ENCODE measurements at regions not wholly inside any gene's neighbourhood (a gene's known extent, or its start where the extent isn't known, plus 50 kb on each side); places are given as distances from the start of the nearest gene placed in this dataset.

DNA sequence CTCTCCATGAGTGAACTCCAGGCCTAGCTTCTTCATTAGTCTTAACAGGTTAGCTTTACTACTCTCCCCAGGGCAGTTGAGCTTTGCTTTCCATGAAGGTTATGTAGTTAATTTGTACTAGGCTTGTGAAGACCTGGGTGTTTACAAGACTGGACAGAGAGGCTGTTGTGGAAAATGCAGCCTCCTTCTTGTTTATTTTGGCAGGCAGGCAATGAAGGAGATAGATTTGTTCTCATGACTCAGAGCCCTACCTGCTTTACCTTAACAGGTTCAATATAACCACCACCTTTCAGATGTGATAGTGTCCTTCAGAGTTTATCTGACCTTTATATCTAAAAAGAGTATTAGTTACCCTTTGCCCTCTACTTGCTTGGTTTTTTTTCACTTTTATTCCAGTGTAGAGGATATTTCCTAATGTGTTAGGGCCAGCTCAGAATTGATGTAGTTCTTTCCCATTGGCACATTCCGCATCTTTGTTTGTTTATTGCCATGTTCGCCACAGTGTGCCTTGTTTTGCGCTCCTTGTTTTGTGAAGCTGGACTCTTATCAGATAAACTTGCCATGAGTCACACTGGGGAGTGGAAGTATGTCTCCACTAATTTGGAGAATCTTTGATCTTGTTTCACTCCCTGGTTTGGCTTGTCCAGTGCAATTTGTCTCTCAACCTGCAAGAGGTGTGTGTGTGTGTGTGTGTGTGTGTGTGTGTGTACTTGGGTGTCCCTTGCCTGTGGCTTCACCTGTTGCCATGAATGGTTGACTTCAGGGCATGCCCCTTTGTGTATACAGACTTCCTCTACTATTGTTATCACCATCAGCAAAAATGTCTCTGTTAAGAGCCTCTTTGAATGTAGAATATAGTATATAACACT, 87.4 kb upstream of the MACF1 start:
- H3K36me3 Mint-ChIP-seq (ENCODE audit: insufficient read depth): no peaks in the 10 kb centered on the region
- DNase-seq: no peak
- no peak for ATAC-seq
- no peaks in the 10 kb centered on the region for H3K9me3 Mint-ChIP-seq
- H3K4me3 Mint-ChIP-seq: no peak overlapping the region
- peaks cover 3% of the 10 kb centered on the region for H3K27me3 Mint-ChIP-seq (ENCODE audit: low read depth)
- no peaks in the 10 kb centered on the region for H3K4me1 Mint-ChIP-seq (ENCODE audit: low read depth)

GRCh38 chr1:39117899-39118450, 86.5 kb upstream of the MACF1 start:
- Mint-ChIP-seq H3K9me3 (no peaks in the 10 kb centered on the region), H3K27me3 (ENCODE audit: low read depth) (peaks cover 1% of the 10 kb centered on the region), H3K4me1 (ENCODE audit: low read depth) (no peaks in the 10 kb centered on the region), H3K36me3 (ENCODE audit: insufficient read depth) (no peaks in the 10 kb centered on the region), H3K4me3 (no peak overlapping the region)
- DNase-seq (no peak), ATAC-seq (no peak)

DNA sequence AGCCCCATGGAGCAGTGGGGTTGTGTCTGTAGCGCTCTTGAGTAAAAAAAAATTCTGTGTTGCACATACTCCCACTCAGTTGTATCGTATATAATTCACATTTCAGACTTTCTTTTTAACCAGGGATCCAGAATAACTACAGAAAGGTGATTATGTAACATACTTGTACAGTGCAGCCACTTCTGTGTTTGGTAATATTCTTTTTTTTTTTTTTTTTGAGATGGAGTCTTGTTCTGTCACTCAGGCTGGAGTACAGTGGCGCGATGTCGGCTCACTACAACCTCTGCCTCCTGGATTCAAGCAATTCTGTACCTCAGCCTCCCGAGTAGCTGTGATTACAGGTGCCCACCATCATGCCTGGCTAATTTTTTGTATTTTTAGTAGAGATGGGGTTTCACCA, 82.4 kb upstream of the MACF1 start:
- ATAC-seq (no peak), DNase-seq (no peak)
- no peaks in the 10 kb centered on the region for H3K36me3 Mint-ChIP-seq (ENCODE audit: insufficient read depth)
- H3K9me3 Mint-ChIP-seq: no peaks in the 10 kb centered on the region
- H3K4me3 Mint-ChIP-seq: no peak overlapping the region
- no peaks in the 10 kb centered on the region for H3K27me3 Mint-ChIP-seq (ENCODE audit: low read depth)
- H3K4me1 Mint-ChIP-seq (ENCODE audit: low read depth): no peaks in the 10 kb centered on the region

DNA sequence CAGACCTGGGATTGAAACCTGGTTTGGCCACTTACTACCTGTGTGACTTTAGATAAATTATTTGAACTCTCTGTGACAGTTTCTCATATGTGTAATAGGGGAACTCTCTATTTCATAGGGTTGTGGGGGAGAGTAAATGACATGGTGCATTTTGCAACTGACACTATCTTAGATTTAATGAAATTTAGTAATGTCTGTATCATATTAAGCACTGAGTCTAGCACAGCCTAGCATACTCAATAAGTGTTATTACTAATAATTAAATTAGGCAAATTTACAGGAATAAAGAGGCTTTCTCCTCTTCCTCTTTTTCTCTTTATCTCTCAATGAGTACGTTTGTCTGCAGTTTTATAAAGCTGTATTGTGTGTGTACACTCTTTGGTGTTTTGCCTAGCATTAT, 80.2 kb upstream of the MACF1 start:
- Mint-ChIP-seq H3K4me1 (ENCODE audit: low read depth) (no peaks in the 10 kb centered on the region), H3K9me3 (no peaks in the 10 kb centered on the region), H3K27me3 (ENCODE audit: low read depth) (no peaks in the 10 kb centered on the region), H3K36me3 (ENCODE audit: insufficient read depth) (no peaks in the 10 kb centered on the region), H3K4me3 (no peak overlapping the region)
- ATAC-seq (no peak), DNase-seq (no peak)

DNA sequence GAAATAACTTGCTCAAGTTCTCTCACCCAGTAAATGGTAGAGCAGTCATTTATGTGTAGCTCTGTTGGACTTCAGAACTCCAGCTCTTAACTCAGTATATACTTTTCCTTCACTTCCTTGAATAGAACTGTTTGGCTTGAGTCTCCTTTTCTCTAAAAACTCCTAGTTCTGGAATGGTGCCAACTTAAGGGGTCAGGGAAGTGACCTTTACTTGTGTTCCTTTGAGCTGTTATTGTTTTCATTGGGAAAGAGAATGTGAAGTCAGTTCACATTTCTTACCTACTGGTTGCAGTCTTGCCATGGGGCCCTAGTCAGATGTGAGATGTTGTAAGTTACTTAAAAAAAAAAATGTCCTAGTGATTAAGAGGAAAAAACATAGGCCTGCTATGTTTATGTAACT, 77.0 kb upstream of the MACF1 start:
- Mint-ChIP-seq H3K4me1 (ENCODE audit: low read depth) (peaks cover 2% of the 10 kb centered on the region), H3K4me3 (no peak overlapping the region), H3K36me3 (ENCODE audit: insufficient read depth) (no peaks in the 10 kb centered on the region), H3K9me3 (no peaks in the 10 kb centered on the region), H3K27me3 (ENCODE audit: low read depth) (no peaks in the 10 kb centered on the region)
- no peak for DNase-seq
- ATAC-seq: no peak

GRCh38 chr1:39128126-39128525, 76.4 kb upstream of the MACF1 start:
- no peak overlapping the region for H3K4me3 Mint-ChIP-seq
- H3K9me3 Mint-ChIP-seq: no peaks in the 10 kb centered on the region
- no peaks in the 10 kb centered on the region for H3K27me3 Mint-ChIP-seq (ENCODE audit: low read depth)
- peaks cover 2% of the 10 kb centered on the region for H3K4me1 Mint-ChIP-seq (ENCODE audit: low read depth)
- DNase-seq (no peak), ATAC-seq (no peak)
- H3K36me3 Mint-ChIP-seq (ENCODE audit: insufficient read depth): no peaks in the 10 kb centered on the region

- no peaks in the 10 kb centered on the region for H3K27me3 Mint-ChIP-seq (ENCODE audit: low read depth)
- no peak overlapping the region for H3K4me3 Mint-ChIP-seq
- peaks cover 2% of the 10 kb centered on the region for H3K4me1 Mint-ChIP-seq (ENCODE audit: low read depth)
- no peaks in the 10 kb centered on the region for H3K36me3 Mint-ChIP-seq (ENCODE audit: insufficient read depth)
- no peaks in the 10 kb centered on the region for H3K9me3 Mint-ChIP-seq
- DNase-seq: no peak
- no peak for ATAC-seq
These were observed 75.5 kb upstream of the MACF1 start for GRCh38 chr1:39128959-39129358.

GRCh38 chr1:39129514-39129913, 75.0 kb upstream of the MACF1 start:
- Mint-ChIP-seq H3K4me3 (no peak overlapping the region), H3K27me3 (ENCODE audit: low read depth) (no peaks in the 10 kb centered on the region), H3K9me3 (no peaks in the 10 kb centered on the region), H3K4me1 (ENCODE audit: low read depth) (peaks cover 2% of the 10 kb centered on the region), H3K36me3 (ENCODE audit: insufficient read depth) (no peaks in the 10 kb centered on the region)
- no peak for ATAC-seq
- no peak for DNase-seq

DNA sequence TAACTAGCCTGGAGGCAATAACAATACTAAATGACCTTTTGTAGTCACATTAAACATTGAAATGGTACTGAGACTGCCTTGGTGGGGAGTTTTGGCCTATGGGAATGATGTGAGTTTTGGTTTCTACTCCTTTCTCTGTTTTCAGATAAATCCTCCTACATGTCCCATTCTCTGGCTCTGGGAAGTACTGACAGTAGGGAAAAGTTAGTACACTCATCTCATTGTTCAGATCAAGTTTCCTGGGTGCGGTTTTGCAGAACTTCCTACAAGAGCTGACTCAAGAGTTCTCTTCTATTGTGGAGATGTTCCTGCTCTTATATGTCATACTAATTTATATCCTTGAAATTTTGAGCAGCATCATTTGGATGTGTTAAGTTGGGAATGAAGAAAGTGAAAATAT, 74.2 kb upstream of the MACF1 start:
- no peak for ATAC-seq
- Mint-ChIP-seq H3K9me3 (no peaks in the 10 kb centered on the region), H3K4me1 (ENCODE audit: low read depth) (peaks cover 2% of the 10 kb centered on the region), H3K36me3 (ENCODE audit: insufficient read depth) (no peaks in the 10 kb centered on the region), H3K4me3 (no peak overlapping the region), H3K27me3 (ENCODE audit: low read depth) (no peaks in the 10 kb centered on the region)
- DNase-seq: no peak

GRCh38 chr1:39131940-39132339, 72.6 kb upstream of the MACF1 start:
- ATAC-seq (no peak), DNase-seq (no peak)
- Mint-ChIP-seq H3K36me3 (ENCODE audit: insufficient read depth) (no peaks in the 10 kb centered on the region), H3K9me3 (no peaks in the 10 kb centered on the region), H3K27me3 (ENCODE audit: low read depth) (no peaks in the 10 kb centered on the region), H3K4me1 (ENCODE audit: low read depth) (peaks cover 2% of the 10 kb centered on the region), H3K4me3 (no peak overlapping the region)

- H3K36me3 Mint-ChIP-seq (ENCODE audit: insufficient read depth): no peaks in the 10 kb centered on the region
- no peak for ATAC-seq
These were observed 71.8 kb upstream of the MACF1 start for GRCh38 chr1:39132505-39133339.

GRCh38 chr1:39133340-39133684, 71.2 kb upstream of the MACF1 start:
- no peaks in the 10 kb centered on the region for H3K27me3 Mint-ChIP-seq (ENCODE audit: low read depth)
- DNase-seq: no peak
- peaks cover 2% of the 10 kb centered on the region for H3K4me1 Mint-ChIP-seq (ENCODE audit: low read depth)

More at GRCh38 chr1:39132505-39133339, 71.8 kb upstream of the MACF1 start:
- Mint-ChIP-seq H3K4me3 (no peak overlapping the region), H3K27me3 (ENCODE audit: low read depth) (no peaks in the 10 kb centered on the region), H3K4me1 (ENCODE audit: low read depth) (peaks cover 2% of the 10 kb centered on the region), H3K9me3 (no peaks in the 10 kb centered on the region)
- DNase-seq: no peak

GRCh38 chr1:39134768-39135333, 69.6 kb upstream of the MACF1 start:
- no peak for ATAC-seq
- no peaks in the 10 kb centered on the region for H3K27me3 Mint-ChIP-seq (ENCODE audit: low read depth)
- DNase-seq: no peak
- no peaks in the 10 kb centered on the region for H3K36me3 Mint-ChIP-seq (ENCODE audit: insufficient read depth)
- H3K4me1 Mint-ChIP-seq (ENCODE audit: low read depth): peaks cover 2% of the 10 kb centered on the region
- H3K9me3 Mint-ChIP-seq: no peaks in the 10 kb centered on the region
- no peak overlapping the region for H3K4me3 Mint-ChIP-seq

More at GRCh38 chr1:39133340-39133684, 71.2 kb upstream of the MACF1 start:
- H3K36me3 Mint-ChIP-seq (ENCODE audit: insufficient read depth): no peaks in the 10 kb centered on the region
- no peaks in the 10 kb centered on the region for H3K9me3 Mint-ChIP-seq
- ATAC-seq: no peak
- H3K4me3 Mint-ChIP-seq: no peak overlapping the region

DNA sequence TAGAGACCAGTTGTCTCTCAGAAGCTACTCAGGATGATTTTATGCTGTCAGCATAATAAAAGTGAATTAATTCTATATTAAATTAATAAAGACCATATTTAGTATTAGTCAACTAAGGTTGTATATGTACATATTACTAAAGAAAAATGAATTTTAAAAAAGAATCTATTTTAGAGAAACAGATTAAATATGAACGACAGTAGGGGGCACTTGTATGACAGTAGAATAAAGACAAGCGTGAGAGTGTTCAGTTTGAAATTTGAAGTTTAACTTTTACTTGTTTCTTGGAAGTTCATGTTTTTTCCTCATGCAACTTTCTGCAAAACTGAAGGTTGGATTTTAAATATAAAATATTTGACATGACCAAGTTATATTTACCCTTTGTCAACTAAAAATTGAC, 67.9 kb upstream of the MACF1 start:
- H3K4me3 Mint-ChIP-seq: no peak overlapping the region
- H3K27me3 Mint-ChIP-seq (ENCODE audit: low read depth): no peaks in the 10 kb centered on the region
- ATAC-seq: no peak
- H3K9me3 Mint-ChIP-seq: no peaks in the 10 kb centered on the region
- no peak for DNase-seq
- no peaks in the 10 kb centered on the region for H3K36me3 Mint-ChIP-seq (ENCODE audit: insufficient read depth)
- H3K4me1 Mint-ChIP-seq (ENCODE audit: low read depth): no peaks in the 10 kb centered on the region
